Pons (tissue), 1 donor: ENCODE measurements at regions not wholly inside any gene's neighbourhood (a gene's known extent, or its start where the extent isn't known, plus 50 kb on each side); places are given as distances from the start of the nearest gene placed in this dataset.
"Not testable (repeated sequence)": the region's sequence is repeated elsewhere in the genome, so short reads cannot be mapped to it uniquely, and the experiment has no call there.

Experiments
- DNase-seq: peaks from one replicate; pipeline ENCODE4 v3.0.0-alpha.2; 2016; ENCODE audit warnings: low spot score

DNA sequence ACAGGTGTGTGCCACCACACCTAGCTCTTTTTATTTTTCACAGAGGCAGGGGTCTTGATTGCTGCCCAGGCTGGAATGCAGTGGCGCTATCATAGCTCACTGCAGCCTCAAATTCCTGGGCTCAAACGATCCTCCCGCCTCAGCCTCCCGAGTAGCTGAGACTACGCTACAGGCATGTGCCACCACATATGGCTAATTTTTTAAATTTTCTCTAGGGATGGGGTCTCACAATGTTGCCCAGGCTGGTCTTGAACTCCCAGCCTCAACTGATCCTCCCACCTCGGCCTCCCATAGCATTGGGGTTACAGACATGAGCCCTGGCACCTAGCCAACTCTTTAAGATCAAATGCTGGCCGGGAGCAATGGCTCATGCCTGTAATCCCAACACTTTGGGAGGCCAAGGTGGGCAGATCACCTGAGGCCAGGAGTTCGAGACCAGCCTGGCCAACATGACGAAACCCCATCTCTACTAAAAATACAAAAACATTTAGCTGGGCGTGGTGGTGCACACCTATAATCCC lies 50.6 kb upstream of the MYL10 start:
- not testable (repeated sequence) for DNase-seq

DNA sequence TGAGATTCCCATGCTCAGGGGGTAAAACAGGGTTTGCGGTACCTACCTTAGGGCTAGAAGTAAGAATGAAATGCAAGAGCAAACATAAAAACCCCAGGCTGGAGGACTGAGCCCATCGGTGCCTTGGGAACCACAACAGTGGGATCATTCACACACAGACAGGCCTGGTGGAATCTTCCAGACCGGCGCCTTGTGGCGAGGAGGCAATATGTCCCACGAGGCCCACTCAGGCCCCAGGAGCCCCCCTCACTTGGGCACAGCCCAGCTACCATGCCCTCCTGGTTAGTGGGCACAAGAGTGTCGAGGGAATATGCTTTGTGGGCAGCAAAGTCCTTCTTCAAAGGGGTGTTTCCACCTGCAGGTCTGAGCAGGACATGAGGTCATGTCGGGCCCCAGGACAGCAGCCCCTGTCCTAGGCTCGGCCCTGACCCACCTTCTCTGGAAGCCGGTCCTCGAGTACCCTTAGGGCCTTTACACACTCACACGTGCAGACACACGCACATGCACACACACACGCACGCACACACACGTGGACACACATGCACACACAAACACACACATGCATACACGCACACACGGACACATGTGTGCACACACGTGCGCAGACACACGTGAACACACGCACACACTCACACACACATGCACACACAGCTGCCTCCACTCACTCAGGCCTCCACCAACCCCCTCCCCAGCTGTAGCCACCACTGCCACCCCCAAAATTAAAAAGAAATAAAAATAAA lies 51.5 kb upstream of the MYL10 start:
- DNase-seq, result no peak

GRCh38 chr7:101681170-101682007 lies 52.3 kb upstream of the MYL10 start:
- peak; percentile 19 for DNase-seq

DNA sequence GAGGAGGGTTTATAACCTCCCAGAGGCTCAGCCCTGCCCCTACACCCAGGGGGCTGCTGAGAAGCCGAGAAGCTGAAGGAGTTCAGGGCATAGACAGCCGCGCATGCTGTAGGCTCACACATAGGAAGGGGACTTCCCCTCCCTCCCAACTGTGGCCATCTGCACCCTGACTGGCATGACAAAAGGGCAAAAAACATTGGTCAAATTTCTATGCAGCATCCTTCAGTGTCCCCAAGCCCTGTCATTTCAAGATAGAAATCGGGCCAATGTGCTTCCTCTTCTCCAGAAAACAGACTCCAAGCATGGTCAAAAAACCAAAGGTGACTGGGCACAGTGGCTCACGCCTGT lies 55.9 kb upstream of the MYL10 start:
- DNase-seq, result no peak

DNA sequence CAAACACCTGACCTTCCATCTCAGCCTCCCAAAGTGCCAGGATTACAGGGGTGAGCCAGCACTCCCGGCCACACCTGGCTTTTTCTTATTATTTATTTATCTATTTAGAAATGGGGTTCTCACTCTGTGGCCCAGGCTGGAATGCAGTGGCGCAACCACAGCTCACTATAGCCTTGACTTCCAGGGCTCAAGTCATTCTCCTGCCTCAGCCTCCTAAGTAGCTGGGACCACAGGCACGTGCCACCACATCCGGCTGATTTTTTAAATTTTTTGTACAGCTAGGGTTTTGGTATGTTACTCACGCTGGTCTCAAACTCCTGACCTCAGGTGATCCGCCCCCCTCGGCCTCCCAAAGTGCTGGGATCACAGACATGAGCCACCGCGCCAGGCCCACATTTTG lies 56.9 kb upstream of the MYL10 start:
- DNase-seq, result no peak

DNA sequence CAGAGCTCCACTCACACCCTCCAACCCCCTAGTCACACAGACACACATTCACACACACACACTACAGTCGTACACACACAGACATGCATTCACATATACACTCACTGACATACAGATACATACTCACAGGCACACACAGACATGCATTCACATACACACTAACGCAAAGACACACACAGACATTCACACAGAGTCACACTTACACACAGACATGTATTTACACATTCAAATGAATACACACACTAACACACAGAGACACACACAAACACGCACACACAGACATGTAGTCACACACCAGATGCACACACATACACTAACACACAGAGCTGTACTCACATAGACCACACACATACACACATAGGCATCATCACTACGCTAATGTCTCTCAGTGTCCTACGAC lies 58.0 kb upstream of the MYL10 start:
- no peak for DNase-seq

DNA sequence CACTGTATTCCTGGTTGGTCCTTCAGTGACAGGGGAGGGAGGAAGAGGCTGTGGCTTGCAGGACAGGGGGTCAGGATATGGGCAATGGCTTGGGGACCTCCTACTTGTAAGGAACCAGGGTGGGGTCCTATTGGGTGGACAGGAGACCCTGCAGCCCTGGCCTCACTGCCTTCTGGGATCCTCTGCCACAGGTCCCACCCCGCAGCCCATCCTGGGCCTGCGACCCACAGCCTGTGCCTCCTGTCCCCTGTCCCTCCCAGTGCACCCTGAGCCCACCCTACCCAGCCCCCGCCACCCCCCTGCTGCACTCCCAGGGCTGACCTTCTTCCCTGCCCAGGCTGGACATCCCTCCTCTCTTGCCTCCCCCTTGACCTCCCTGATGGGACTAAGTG lies 58.7 kb upstream of the MYL10 start:
- DNase-seq, result no peak

DNA sequence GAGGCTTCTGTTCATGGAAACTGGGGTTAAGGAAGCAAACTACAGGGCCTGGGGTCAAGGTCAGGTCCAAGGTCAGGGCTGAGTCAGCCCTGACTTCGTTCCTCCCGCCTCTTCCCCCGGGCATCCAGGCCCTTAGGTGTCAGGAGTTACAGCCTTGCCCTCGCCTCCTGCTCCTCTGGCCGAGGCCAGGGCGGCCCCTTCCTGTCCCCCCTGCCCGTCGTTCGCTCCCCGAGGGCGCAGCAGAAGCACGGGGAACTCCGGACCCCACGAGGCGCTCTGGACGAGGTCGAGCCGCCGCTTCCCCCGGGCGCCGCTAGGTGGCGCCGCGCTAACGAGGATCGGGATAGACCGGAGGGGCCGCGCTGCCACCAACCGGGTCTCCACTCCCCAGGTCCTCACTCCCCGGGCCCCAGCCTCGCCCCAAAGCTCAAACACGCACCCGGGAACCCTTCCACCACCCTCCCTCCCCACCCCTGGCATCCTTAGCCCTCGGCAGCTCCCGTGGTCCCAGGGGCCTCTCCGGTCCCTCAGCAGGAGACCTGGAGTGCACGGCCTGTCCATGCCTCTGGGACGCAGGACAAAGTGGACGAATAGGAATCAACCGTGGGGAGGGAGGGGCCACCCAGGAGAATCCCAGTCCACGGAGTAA lies 59.2 kb upstream of the MYL10 start:
- peak; percentile 21 for DNase-seq

DNA sequence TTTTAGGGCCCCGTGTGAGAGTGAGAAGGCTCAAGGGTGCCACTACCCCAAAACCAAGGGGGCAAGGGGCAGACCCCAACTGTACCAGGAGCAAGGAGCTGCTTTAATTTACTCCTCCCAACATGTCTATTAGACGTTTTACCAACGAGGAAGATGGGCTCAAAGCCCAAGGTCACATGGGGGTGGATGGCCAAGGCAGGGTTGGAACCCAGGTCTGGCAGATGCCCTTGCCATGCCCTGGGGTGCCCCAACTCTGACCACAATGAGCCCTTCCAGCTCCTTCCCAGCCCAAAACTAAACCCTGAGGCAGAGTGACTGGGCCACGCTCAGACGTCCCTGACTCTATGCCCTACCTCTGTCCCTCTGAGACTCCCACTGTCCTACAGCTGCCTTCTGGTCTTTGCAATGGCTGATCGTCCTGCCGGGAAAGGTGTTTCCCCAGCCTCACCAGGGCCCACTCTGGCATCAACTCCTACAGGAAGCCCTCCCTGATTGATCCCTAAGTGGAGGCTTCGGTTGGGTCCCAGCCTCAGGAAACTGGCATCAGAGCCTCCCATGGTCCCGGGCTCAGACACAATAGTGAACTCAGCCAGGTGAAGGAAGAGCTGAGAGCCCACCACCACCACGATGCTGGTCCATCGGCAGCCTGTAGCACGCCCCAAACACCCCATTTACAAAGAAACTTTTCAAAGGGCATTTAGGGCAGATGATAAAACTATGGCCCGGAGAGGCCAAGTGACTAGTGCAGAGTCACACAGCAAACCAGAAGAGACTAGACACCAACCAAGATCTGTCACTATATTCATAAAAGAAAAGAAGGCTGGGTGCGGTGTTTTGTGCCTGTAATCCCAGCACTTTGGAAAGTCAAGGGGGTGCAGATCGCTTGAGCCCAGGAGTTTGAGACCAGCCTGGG lies 60.2 kb upstream of the MYL10 start:
- DNase-seq, result no peak

GRCh38 chr7:101690061-101690460 lies 61.0 kb upstream of the MYL10 start:
- DNase-seq, result no peak

GRCh38 chr7:101691822-101692384 lies 62.8 kb upstream of the MYL10 start:
- no peak for DNase-seq

- DNase-seq, result no peak
Measured at GRCh38 chr7:101693498-101694091, 64.5 kb upstream of the MYL10 start.

DNA sequence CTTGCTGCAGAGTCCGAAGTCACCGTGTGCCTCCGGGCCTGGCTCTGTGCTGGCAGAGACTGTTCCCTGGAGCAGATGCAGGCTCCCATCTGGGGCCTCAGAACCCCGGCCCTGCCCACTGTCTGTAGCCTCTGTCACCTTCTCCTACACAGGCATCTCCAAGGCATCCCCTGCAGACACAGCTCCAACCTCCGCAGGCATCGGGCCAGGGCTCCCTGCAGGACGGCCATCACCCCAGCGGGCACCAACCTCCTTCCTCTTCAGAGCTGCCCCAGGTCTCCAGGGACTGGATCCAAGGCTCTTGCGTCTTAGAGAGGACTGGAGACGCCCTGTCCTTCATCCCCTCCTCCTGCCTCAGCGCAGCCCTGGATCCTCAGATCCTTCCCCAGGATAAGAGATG lies 69.9 kb upstream of the MYL10 start:
- no peak for DNase-seq

DNA sequence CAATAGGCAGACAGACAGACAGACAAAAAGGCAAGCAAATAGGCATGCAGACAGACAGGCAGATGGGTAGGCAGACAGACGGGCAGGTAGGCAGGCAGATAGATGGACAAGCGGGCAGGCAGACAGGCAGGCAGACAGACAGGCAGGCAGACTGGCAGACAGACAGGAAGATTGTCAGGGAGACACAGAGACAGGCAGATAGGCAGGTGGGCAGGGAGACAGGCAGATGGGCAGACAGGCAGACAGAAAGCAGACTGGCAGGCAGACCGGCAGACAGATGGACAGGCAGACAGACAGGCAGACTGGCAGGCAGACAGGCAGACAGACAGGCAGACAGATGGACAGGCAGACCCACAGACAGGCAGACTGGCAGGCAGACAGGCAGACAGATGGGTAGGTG lies 70.3 kb upstream of the MYL10 start:
- no peak for DNase-seq

DNA sequence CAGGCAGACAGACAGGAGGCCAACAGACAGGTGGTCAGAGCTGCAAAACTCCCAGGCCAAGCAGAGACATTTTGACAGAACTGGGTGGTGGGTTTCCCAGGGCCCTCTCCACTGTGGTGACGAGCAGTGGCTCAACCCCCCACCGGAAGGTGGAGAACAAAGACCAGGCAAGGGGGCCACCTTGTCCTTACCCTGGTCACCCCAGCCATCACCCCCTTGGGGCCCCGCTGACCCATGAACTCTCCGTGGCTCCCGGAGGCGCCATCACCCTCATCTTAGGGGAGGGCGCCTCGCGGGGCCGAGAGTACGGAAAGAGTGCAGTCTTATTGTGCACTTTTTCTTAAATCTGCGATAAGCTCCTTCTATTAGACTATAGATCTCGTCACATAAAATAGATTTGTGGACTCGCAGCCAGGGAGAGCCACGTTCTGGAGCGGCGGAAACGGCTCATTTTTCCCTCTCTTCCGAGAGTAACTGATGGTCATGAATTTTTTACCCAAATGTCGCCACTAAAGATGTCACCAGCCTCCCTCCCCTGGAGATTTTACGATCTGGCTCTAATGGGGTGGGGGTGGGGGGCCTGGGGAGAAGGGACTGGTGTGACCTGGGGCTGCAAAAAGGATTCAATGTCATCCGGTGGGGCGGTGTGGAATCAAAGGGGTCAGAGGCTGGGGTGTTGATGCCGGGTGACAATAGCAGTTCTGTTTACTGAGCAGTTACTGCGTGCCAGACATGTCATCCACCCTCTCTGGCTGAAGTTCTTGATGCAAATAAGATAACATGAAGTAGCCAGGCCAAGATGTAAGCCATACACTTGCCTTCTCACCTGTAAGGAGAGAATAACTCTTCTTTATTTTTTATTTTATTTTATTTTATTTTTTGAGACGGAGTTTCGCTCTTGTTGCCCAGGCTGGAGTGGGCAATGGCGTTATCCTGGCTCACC lies 71.1 kb upstream of the MYL10 start:
- no peak for DNase-seq

GRCh38 chr7:101701153-101701794 lies 72.2 kb upstream of the MYL10 start:
- no peak for DNase-seq

DNA sequence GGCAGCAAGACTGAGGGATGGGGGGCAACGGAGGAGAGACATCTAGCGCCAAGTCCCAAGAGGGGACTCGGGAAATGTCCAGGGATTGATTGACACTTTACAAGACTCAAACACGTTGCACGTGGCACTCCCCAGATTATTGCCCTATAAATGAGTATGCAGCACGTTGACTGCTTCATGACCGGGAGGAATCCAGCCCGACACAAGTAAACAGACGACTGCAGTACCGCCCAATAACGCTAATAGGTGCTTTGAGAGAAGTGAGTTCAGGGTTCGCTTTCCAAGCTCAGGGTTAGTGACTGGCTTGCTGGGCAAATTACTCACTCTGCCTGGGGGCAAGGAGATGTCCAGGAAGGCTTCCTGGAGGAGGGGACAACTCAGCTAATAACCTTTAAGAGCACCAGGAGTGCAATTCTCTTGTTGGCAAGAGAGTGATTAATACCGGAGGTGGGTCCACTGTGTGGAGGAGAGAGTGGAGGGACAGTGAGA lies 73.3 kb upstream of the MYL10 start:
- DNase-seq, result no peak

DNA sequence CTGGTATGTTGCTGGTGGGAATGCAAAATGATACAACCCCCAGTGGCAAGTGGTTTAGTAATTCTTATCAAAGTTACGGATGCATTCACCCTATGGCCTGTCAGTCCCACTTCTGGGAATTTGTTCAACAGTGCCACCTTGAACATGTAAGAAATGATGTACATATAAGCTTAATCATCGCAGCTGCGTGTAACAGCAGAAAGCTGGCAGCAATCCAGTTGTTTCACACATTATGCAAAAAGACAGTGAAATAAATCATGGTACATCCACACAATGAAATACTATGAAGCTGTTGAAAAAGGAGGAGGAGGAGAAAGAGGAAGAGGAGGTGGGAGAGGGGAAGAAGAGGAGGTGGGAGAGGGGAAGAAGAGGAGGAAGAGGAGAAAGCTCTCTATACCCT lies 76.2 kb upstream of the MYL10 start:
- DNase-seq, result no peak

DNA sequence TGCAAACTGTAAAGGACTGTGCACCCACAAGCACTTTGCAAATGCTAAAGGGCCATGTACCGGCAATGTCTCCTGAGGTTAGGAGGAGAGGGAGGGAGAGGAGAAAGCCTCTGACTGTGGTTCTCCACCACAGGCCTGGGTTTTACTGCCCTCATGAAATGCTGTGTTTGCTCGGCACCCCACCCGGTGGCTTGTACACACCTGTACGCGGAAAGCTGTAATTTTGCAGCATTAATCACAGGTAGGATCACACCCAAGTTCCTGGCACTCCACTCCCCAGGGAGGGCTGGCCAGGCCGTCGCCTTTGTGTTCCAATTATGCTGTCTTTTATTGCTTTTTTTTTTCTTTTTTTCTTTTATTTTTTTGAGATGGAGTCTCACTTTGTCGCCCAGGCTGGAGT lies 78.5 kb upstream of the MYL10 start:
- no peak for DNase-seq
